K562 (cell line): ENCODE measurements at regions not wholly inside any gene's neighbourhood (a gene's known extent, or its start where the extent isn't known, plus 50 kb on each side); places are given as distances from the start of the nearest gene placed in this dataset.

Source experiments
- ATAC-seq: fragments of 200-7000 bp; cut with Tn5 transposase; 3 replicates; pipeline ENCODE4 v1.9.1; 2020; ENCODE audit warnings: moderate library complexity
- BruUV-seq: library from RNA; stranded (reverse); fragments of 400-500 nt; replicated peaks from 2 replicates; lab custom pipeline; 2021; lab: Mats Ljungman, UMichigan
- CTCF ChIA-PET: fragments of 300-600 bp; formaldehyde crosslinking; extraction: SDS; loops from one replicate; lab custom pipeline; 2021; ENCODE audit warnings: low intra/inter-chr PET ratio; lab: Yijun Ruan, JAX
- POLR2A ChIA-PET: fragments of 300-600, 350-650 bp; sonication (Branson Sonifier 250); formaldehyde crosslinking; extraction: SDS; loops from one replicate; lab custom pipeline; 2021; ENCODE audit warnings: antibody characterized with exemption, inconsistent platforms; lab: Yijun Ruan, JAX
- DNase-seq, 4 experiments: peaks; one replicate each; pipeline versions ENCODE4 v3.0.0 to v3.0.0-alpha.2; 2011 to 2018; ENCODE audit warnings: low spot score in 3 of 4, mixed read lengths in 3 of 4; ENCODE audit errors: extremely low read depth in 1 of 4
- FAIRE-seq: peaks from 2 replicates; lab custom pipeline; 2011; peaks lifted over from hg19 to GRCh38; lab: Jason Lieb, UNC
- H2AFZ ChIP-seq: 2 replicates; pipeline ENCODE4 v1.6.0; 2011; ENCODE audit warnings: low read depth, low read length, control low read depth, inconsistent platforms
- H3K27ac ChIP-seq: fragments of 200-600 bp; 3 replicates; pipeline ENCODE4 v1.8.0; 2011; ENCODE audit warnings: low read depth, mild to moderate bottlenecking, control low read depth, inconsistent platforms, low read length, moderate library complexity, mixed read lengths; ENCODE audit errors: extremely low read depth
- H3K27me3 ChIP-seq, 2 experiments: fragments of 300-600 bp in 1 of 2; 2 replicates in 1 of 2; 3 replicates in 1 of 2; pipeline versions ENCODE4 v1.6.0 to v1.8.0; 2011; ENCODE audit warnings: inconsistent platforms in 2 of 2, low read length in 2 of 2, mild to moderate bottlenecking in 1 of 2, mixed read lengths in 1 of 2, moderate library complexity in 1 of 2; ENCODE audit not compliant: control insufficient read depth in 2 of 2, insufficient read depth in 2 of 2
- H3K36me3 ChIP-seq: fragments of 300-600 bp; 3 replicates; pipeline ENCODE4 v1.8.0; 2011; ENCODE audit warnings: mild to moderate bottlenecking, low read length, inconsistent platforms; ENCODE audit not compliant: control insufficient read depth, insufficient read depth
- H3K4me1 ChIP-seq, 2 experiments: fragments of 200-600 bp in 1 of 2; replicated peaks in 1 of 2; 2 replicates in 1 of 2; 3 replicates in 1 of 2; pipeline versions ENCODE4 v1.5.1 to v1.8.0; 2011; ENCODE audit warnings: inconsistent platforms in 2 of 2, low read length in 2 of 2, mild to moderate bottlenecking in 1 of 2, mixed read lengths in 1 of 2, moderate library complexity in 1 of 2; ENCODE audit not compliant: control insufficient read depth in 2 of 2, insufficient read depth in 2 of 2
- H3K4me2 ChIP-seq: 2 replicates; pipeline ENCODE4 v1.6.1; 2011; ENCODE audit warnings: low read length, control low read depth, inconsistent platforms, mixed read lengths; ENCODE audit not compliant: insufficient read depth
- H3K4me3 ChIP-seq: fragments of 200-600 bp; sonication (generic), shearing (Covaris generic); 2 replicates; pipeline ENCODE4 v1.5.1; 2016; ENCODE audit warnings: control low read depth, inconsistent platforms
- H3K79me2 ChIP-seq: fragments of 200-600 bp; 3 replicates; pipeline ENCODE4 v1.8.0; 2011; ENCODE audit warnings: low read length, inconsistent platforms; ENCODE audit not compliant: control insufficient read depth, insufficient read depth
- H3K9ac ChIP-seq, 2 experiments: 2 replicates each; pipeline versions ENCODE4 v1.6.0 to v1.6.1; 2011; ENCODE audit warnings: low read depth in 2 of 2, low read length in 2 of 2, control low read depth in 1 of 2, inconsistent platforms in 1 of 2, mild to moderate bottlenecking in 1 of 2, mixed read lengths in 1 of 2; ENCODE audit not compliant: insufficient read depth in 1 of 2
- H3K9me1 ChIP-seq: one replicate; pipeline ENCODE4 v1.6.0; 2011; ENCODE audit warnings: inconsistent platforms, mild to moderate bottlenecking, low read length, moderate library complexity; ENCODE audit not compliant: control insufficient read depth, insufficient read depth
- H3K9me3 ChIP-seq: replicated peaks from 2 replicates; pipeline ENCODE4 v1.5.1; 2011; ENCODE audit warnings: low read depth, low read length, inconsistent platforms; ENCODE audit not compliant: control insufficient read depth, insufficient read depth
- H4K20me1 ChIP-seq: replicated peaks from 2 replicates; pipeline ENCODE4 v1.6.1; 2011; ENCODE audit warnings: low read length, inconsistent platforms, mixed read lengths; ENCODE audit not compliant: control insufficient read depth, insufficient read depth
- ADNP ChIP-seq: fragments of 200-800 bp; sonication (Bioruptor generic); IDR thresholded peaks from 2 replicates; pipeline ENCODE4 v1.6.1; 2016; ENCODE audit warnings: missing genetic modification characterization, missing compliant biosample characterization
- COPS2 ChIP-seq: fragments of 450-650 bp; conservative IDR thresholded peaks from 2 replicates; pipeline ENCODE4 v1.6.1; 2016; ENCODE audit warnings: mild to moderate bottlenecking, moderate library complexity
- CXXC5 ChIP-seq: fragments of 250-450 bp; sonication (Bioruptor Pico); IDR thresholded peaks from 2 replicates; pipeline ENCODE4 v1.8.0; 2022; ENCODE audit warnings: inconsistent platforms, mild to moderate bottlenecking, moderate library complexity
- E2F1 ChIP-seq: sonication (generic); formaldehyde crosslinking; IDR thresholded peaks from 2 replicates; pipeline ENCODE4 v1.8.1; 2023; ENCODE audit warnings: mild to moderate bottlenecking, missing genetic modification reagents, moderate library complexity
- FOS ChIP-seq: IDR thresholded peaks from 3 replicates; pipeline ENCODE4 v1.6.1; 2011; ENCODE audit not compliant: insufficient read length; ENCODE audit errors: extremely low read depth
- FOXA3 ChIP-seq, 2 experiments: fragments of 450-650 bp in 1 of 2; sonication (generic) in 1 of 2; formaldehyde crosslinking; IDR thresholded peaks in 1 of 2; conservative IDR thresholded peaks in 1 of 2; 2 replicates each; pipeline versions ENCODE4 v1.4.0 to v1.8.0; 2020 to 2022; ENCODE audit warnings: mild to moderate bottlenecking in 2 of 2, missing genetic modification reagents in 1 of 2
- GTF2A2 ChIP-seq: IDR thresholded peaks from 2 replicates; pipeline ENCODE4 v1.6.1; 2016; ENCODE audit warnings: mild to moderate bottlenecking, missing genetic modification characterization, missing compliant biosample characterization
- JUN ChIP-seq, 2 experiments: sonication (generic) in 1 of 2; formaldehyde crosslinking in 1 of 2; IDR thresholded peaks; 2 replicates each; pipeline versions ENCODE4 v1.6.1 to v1.8.0; 2012 to 2022; ENCODE audit warnings: borderline replicate concordance in 2 of 2, mild to moderate bottlenecking in 2 of 2, improper control_type of control experiment in 1 of 2, low read depth in 1 of 2, low read length in 1 of 2, missing genetic modification reagents in 1 of 2
- KLF13 ChIP-seq: fragments of 450-650 bp; IDR thresholded peaks from 2 replicates; pipeline ENCODE4 v1.6.1; 2016; ENCODE audit warnings: missing genetic modification characterization, low read depth, mild to moderate bottlenecking, missing compliant biosample characterization, moderate library complexity, borderline replicate concordance
- NR2F6 ChIP-seq: fragments of 450-650 bp; formaldehyde crosslinking; IDR thresholded peaks from 2 replicates; pipeline ENCODE4 v1.4.0; 2020; ENCODE audit warnings: mild to moderate bottlenecking
- RBFOX2 ChIP-seq: fragments of 200-400 bp; formaldehyde crosslinking; IDR thresholded peaks from 2 replicates; pipeline ENCODE4 v1.6.1; 2017; ENCODE audit warnings: low read depth, mild to moderate bottlenecking, low read length, moderate library complexity
- RFX7 ChIP-seq: fragments of 250-450 bp; sonication (Bioruptor Pico); IDR thresholded peaks from 2 replicates; pipeline ENCODE4 v1.5.1; 2021; ENCODE audit warnings: mild to moderate bottlenecking
- ZBED1 ChIP-seq: IDR thresholded peaks from 2 replicates; pipeline ENCODE4 v1.6.1; 2014
- ZBTB8A ChIP-seq: fragments of 450-650 bp; IDR thresholded peaks from 2 replicates; pipeline ENCODE4 v1.6.1; 2018; ENCODE audit warnings: mild to moderate bottlenecking, moderate library complexity; ENCODE audit not compliant: partially characterized antibody
- ZFX ChIP-seq: sonication (generic); formaldehyde crosslinking; IDR thresholded peaks from 2 replicates; pipeline ENCODE4 v1.8.0; 2022; ENCODE audit warnings: mild to moderate bottlenecking, missing genetic modification reagents, moderate library complexity
- ZNF23 ChIP-seq: fragments of 250-450 bp; sonication (Bioruptor Pico); IDR thresholded peaks from 2 replicates; pipeline ENCODE4 v1.4.0; 2020; ENCODE audit warnings: mild to moderate bottlenecking
- in situ Hi-C: fragments of 300-500 bp; cut with MboI; formaldehyde crosslinking; loops from 4 replicates; pipeline ENCODE4 v1.15.0; 2018; ENCODE audit warnings: inconsistent platforms, mixed read lengths
- intact Hi-C: fragments of 100-400 bp; cut with micrococcal nuclease; formaldehyde crosslinking; loops from 2 replicates; pipeline ENCODE4 v1.14.2; 2022
- TF ChIP-seq, protein P1 (sequence below): fragments of 450-650 bp; formaldehyde crosslinking; IDR thresholded peaks from 2 replicates; pipeline ENCODE4 v1.4.0; 2022; ENCODE audit warnings: mild to moderate bottlenecking, moderate library complexity
- TF ChIP-seq, protein P2 (sequence below), 2 experiments: fragments of 150-350 bp in 1 of 2; IDR thresholded peaks; 2 replicates each; pipeline ENCODE4 v1.6.1; 2012 to 2016; ENCODE audit warnings: low read depth in 2 of 2, low read length in 2 of 2, mild to moderate bottlenecking in 1 of 2, moderate library complexity in 1 of 2

- no peak for TF ChIP-seq KLF13 (tag)
- TF ChIP-seq RBFOX2 = no peak
- no peak for TF ChIP-seq FOS
- TF ChIP-seq JUN (IDR thresholded peaks at IDR 0.05; ENCODE audit: borderline replicate concordance, low read depth, low read length) = no peak
- no peak for TF ChIP-seq JUN (CRISPR knock-in tag; IDR thresholded peaks at IDR 0.05; ENCODE audit: borderline replicate concordance)
- TF ChIP-seq, protein P1, sequence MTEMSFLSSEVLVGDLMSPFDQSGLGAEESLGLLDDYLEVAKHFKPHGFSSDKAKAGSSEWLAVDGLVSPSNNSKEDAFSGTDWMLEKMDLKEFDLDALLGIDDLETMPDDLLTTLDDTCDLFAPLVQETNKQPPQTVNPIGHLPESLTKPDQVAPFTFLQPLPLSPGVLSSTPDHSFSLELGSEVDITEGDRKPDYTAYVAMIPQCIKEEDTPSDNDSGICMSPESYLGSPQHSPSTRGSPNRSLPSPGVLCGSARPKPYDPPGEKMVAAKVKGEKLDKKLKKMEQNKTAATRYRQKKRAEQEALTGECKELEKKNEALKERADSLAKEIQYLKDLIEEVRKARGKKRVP (CRISPR knock-in tag) = no peak
- no peak for TF ChIP-seq E2F1 (CRISPR knock-in tag)
- TF ChIP-seq FOXA3 (CRISPR knock-in tag; conservative IDR thresholded peaks at IDR 0.05 in 1 of 2, IDR thresholded peaks at IDR 0.05 in 1 of 2) = no peak
- no peak for TF ChIP-seq RFX7 (CRISPR knock-in tag)
- no peak for TF ChIP-seq ZFX (CRISPR knock-in tag)
- no peak for TF ChIP-seq ZBED1
- TF ChIP-seq, protein P2, sequence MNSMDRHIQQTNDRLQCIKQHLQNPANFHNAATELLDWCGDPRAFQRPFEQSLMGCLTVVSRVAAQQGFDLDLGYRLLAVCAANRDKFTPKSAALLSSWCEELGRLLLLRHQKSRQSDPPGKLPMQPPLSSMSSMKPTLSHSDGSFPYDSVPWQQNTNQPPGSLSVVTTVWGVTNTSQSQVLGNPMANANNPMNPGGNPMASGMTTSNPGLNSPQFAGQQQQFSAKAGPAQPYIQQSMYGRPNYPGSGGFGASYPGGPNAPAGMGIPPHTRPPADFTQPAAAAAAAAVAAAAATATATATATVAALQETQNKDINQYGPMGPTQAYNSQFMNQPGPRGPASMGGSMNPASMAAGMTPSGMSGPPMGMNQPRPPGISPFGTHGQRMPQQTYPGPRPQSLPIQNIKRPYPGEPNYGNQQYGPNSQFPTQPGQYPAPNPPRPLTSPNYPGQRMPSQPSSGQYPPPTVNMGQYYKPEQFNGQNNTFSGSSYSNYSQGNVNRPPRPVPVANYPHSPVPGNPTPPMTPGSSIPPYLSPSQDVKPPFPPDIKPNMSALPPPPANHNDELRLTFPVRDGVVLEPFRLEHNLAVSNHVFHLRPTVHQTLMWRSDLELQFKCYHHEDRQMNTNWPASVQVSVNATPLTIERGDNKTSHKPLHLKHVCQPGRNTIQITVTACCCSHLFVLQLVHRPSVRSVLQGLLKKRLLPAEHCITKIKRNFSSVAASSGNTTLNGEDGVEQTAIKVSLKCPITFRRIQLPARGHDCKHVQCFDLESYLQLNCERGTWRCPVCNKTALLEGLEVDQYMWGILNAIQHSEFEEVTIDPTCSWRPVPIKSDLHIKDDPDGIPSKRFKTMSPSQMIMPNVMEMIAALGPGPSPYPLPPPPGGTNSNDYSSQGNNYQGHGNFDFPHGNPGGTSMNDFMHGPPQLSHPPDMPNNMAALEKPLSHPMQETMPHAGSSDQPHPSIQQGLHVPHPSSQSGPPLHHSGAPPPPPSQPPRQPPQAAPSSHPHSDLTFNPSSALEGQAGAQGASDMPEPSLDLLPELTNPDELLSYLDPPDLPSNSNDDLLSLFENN (IDR thresholded peaks at IDR 0.05; ENCODE audit: low read depth in 2 of 2, low read length in 2 of 2) = no peak
- TF ChIP-seq GTF2A2 = no peak
- TF ChIP-seq CXXC5 = no peak
- TF ChIP-seq NR2F6 (CRISPR knock-in tag) = no peak
- TF ChIP-seq ADNP (tag) = no peak
- no peak for TF ChIP-seq COPS2
- no peak for TF ChIP-seq ZNF23 (CRISPR knock-in tag)
- no peak for TF ChIP-seq ZBTB8A
- DNase-seq (no peak), ATAC-seq (no peak), FAIRE-seq (no peak)
- POLR2A ChIA-PET = no interaction called here
- no peaks in the 10 kb centered on the region for H4K20me1 ChIP-seq
- no TSS peak for BruUV-seq
- no peak overlapping the region for H3K4me2 ChIP-seq
- intact Hi-C loops (no loop called here), in situ Hi-C loops (no loop called here)
- H2AFZ ChIP-seq = no peak overlapping the region
- no peaks in the 10 kb centered on the region for H3K79me2 ChIP-seq
- CTCF ChIA-PET = no interaction called here
- no peak overlapping the region for H3K4me3 ChIP-seq
- H3K27me3 ChIP-seq = no peaks in the 10 kb centered on the region; a peak in 1 of 5 replicates
- H3K36me3 ChIP-seq = no peaks in the 10 kb centered on the region
- no peaks in the 10 kb centered on the region for H3K9me1 ChIP-seq
- no peaks in the 10 kb centered on the region for H3K9me3 ChIP-seq
- no peak overlapping the region for H3K27ac ChIP-seq
- no peak overlapping the region for H3K9ac ChIP-seq
- H3K4me1 ChIP-seq = no peaks in the 10 kb centered on the region
Measured at GRCh38 chr10:117654105-117654504, 111.6 kb downstream of the EMX2 start.
